ENCODE measurements at regions not wholly inside any gene's neighbourhood (a gene's known extent, or its start where the extent isn't known, plus 50 kb on each side); places are given as distances from the start of the nearest gene placed in this dataset.

GRCh38 chr3:178036451-178037144 lies 499.6 kb upstream of the KCNMB2 start:
- TF ChIP-seq CTCF (IDR thresholded peaks at IDR 0.05) (no peak), POLR2A (IDR thresholded peaks at IDR 0.05) (no peak)

Data from heart left ventricle (tissue), 13 donors.